ENCODE measurements at regions not wholly inside any gene's neighbourhood (a gene's known extent, or its start where the extent isn't known, plus 50 kb on each side); places are given as distances from the start of the nearest gene placed in this dataset.

- no peak overlapping the region for H3K27ac ChIP-seq
- TF ChIP-seq CTCF (conservative IDR thresholded peaks at IDR 0.05): no peak
- no peak for TF ChIP-seq ZFX (IDR thresholded peaks at IDR 0.05)
These were observed 511.9 kb upstream of the CDH8 start for GRCh38 chr16:62548095-62548494.

DNA sequence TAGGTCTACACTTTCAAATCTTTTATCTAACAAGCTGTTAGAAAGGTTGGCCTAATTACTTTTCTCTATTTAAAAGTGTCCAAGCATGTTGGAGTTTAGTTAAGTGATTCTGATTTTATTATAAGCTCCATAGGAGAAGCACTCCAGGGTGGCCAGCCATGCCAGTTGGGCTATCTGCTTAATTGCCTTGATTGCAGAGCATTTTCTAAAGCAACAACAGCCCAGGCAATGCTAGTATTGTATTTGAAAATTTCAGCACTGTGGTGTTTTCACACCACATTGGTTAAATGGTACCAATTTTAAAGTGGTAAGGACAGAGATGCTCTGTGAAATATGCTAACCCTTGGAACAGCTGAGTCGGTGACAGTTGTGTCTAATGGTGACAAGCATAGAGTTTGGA, 510.5 kb upstream of the CDH8 start:
- H3K27ac ChIP-seq: no peak overlapping the region
- TF ChIP-seq ZFX (IDR thresholded peaks at IDR 0.05) (no peak), CTCF (conservative IDR thresholded peaks at IDR 0.05) (no peak)

- TF ChIP-seq ZFX (IDR thresholded peaks at IDR 0.05) (no peak), CTCF (conservative IDR thresholded peaks at IDR 0.05) (no peak)
- H3K27ac ChIP-seq: no peak overlapping the region
These were observed 508.8 kb upstream of the CDH8 start for GRCh38 chr16:62545039-62545438.

- TF ChIP-seq ZFX (IDR thresholded peaks at IDR 0.05): no peak
- TF ChIP-seq CTCF (conservative IDR thresholded peaks at IDR 0.05): no peak
- no peak overlapping the region for H3K27ac ChIP-seq
These were observed 507.3 kb upstream of the CDH8 start for GRCh38 chr16:62543516-62543915.

GRCh38 chr16:62539657-62540056, 503.4 kb upstream of the CDH8 start:
- no peak overlapping the region for H3K27ac ChIP-seq
- no peak for TF ChIP-seq CTCF (conservative IDR thresholded peaks at IDR 0.05)
- no peak for TF ChIP-seq ZFX (IDR thresholded peaks at IDR 0.05)

DNA sequence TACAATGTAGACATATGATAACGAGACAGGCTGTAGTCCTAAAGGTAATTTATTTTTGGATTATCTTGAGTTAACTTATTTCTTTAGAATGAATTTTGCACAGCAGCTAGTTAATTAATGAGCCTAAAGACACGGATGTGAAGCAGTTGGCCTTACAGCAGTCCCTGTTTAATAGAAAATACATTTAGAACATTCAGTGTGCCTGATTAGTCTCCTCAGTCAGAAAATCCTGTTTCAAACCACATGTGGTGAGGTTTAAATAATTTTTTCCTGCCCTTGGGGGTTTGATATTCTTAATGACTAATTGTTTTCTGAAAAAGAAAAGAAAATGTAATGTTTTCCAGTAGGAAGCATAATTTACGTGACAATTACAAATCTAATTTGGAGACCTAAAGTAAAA, 494.2 kb upstream of the CDH8 start:
- TF ChIP-seq CTCF (conservative IDR thresholded peaks at IDR 0.05): no peak
- TF ChIP-seq ZFX (IDR thresholded peaks at IDR 0.05): no peak

GRCh38 chr16:62516001-62516400, 479.8 kb upstream of the CDH8 start:
- TF ChIP-seq CTCF (conservative IDR thresholded peaks at IDR 0.05) (no peak), ZFX (IDR thresholded peaks at IDR 0.05) (no peak)

More for the DNA sequence above, 494.2 kb upstream of the CDH8 start:
- H3K27ac ChIP-seq: no peak overlapping the region

More at GRCh38 chr16:62516001-62516400, 479.8 kb upstream of the CDH8 start:
- no peak overlapping the region for H3K27ac ChIP-seq

Measured in C4-2B (cell line).